ENCODE measurements at regions not wholly inside any gene's neighbourhood (a gene's known extent, or its start where the extent isn't known, plus 50 kb on each side); places are given as distances from the start of the nearest gene placed in this dataset.
A peak's percentile ranks its signal among the peaks of the same experiment; 100 is the strongest.

- CTCF ChIA-PET, result no interaction called here
- Histone ChIP-seq H3K4me3 (ENCODE audit: low read depth, low read length) (no peak overlapping the region), H3K27me3 (ENCODE audit: control insufficient read depth, insufficient read depth, low read length) (no peaks in the 10 kb centered on the region), H3K9me3 (ENCODE audit: control insufficient read depth, insufficient read depth, low read length) (no peaks in the 10 kb centered on the region), H3K27ac (ENCODE audit: low read depth, low read length) (peak overlapping the region; percentile 82)
- no peak for TF ChIP-seq CTCF (IDR thresholded peaks at IDR 0.05; ENCODE audit: low read depth, low read length)
- POLR2A ChIA-PET, result interaction anchor here (1.3 to 2.2 kb wide), 3 partner anchors 11 to 70 kb away, joined by 4 to 13 read pairs (median 6); no protein-coding TSS in a partner anchor
- DNase-seq (ENCODE audit: low read depth, low spot score), result peak; percentile 82
Observed at GRCh38 chr1:172928412-172928811, 122.3 kb downstream of the TNFSF18 start.

GRCh38 chr1:172929006-172929405, 121.7 kb downstream of the TNFSF18 start:
- ChIA-PET CTCF (interaction anchor here (0.6 to 1.5 kb wide), 2 partner anchors 104 to 184 kb away, joined by 3 read pairs; no protein-coding TSS in a partner anchor), POLR2A (interaction anchor here (1.3 to 2.2 kb wide), 3 partner anchors 11 to 70 kb away, joined by 4 to 13 read pairs (median 6); no protein-coding TSS in a partner anchor)
- Histone ChIP-seq H3K27me3 (ENCODE audit: control insufficient read depth, insufficient read depth, low read length) (no peaks in the 10 kb centered on the region), H3K4me3 (ENCODE audit: low read depth, low read length) (no peak overlapping the region), H3K27ac (ENCODE audit: low read depth, low read length) (peak overlapping the region; percentile 74), H3K9me3 (ENCODE audit: control insufficient read depth, insufficient read depth, low read length) (no peaks in the 10 kb centered on the region)
- no peak for TF ChIP-seq CTCF (IDR thresholded peaks at IDR 0.05; ENCODE audit: low read depth, low read length)
- no peak for DNase-seq (ENCODE audit: low read depth, low spot score)

DNA sequence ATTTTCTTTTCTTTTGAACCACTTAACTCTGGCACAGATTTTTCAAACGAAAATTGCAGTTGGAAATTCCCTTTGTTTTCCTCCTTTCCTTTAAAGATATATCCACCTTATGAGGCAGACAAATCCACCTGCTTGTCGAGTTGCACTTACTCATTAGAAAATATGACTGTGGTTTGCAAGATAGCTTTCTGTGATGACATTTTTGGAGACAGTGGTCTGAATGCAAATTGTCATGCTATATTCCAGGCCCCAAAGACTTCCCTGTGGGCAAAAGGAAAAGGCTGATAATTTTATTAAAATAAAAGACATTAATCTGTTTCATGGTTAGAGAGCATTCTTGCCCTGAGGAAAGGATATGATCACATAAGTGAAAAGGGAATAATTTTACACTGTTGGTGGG, 120.6 kb downstream of the TNFSF18 start:
- CTCF ChIA-PET, result interaction anchor here (1.3 to 1.5 kb wide), 2 partner anchors 185 to 186 kb away, joined by 3 read pairs; no protein-coding TSS in a partner anchor
- Histone ChIP-seq H3K9me3 (ENCODE audit: control insufficient read depth, insufficient read depth, low read length) (no peaks in the 10 kb centered on the region), H3K27ac (ENCODE audit: low read depth, low read length) (no peak overlapping the region), H3K27me3 (ENCODE audit: control insufficient read depth, insufficient read depth, low read length) (no peaks in the 10 kb centered on the region), H3K4me3 (ENCODE audit: low read depth, low read length) (no peak overlapping the region)
- no peak for DNase-seq (ENCODE audit: low read depth, low spot score)
- POLR2A ChIA-PET, result interaction anchor here (0.5 to 2.2 kb wide), 2 partner anchors 21 to 43 kb away, joined by 3 to 13 read pairs; no protein-coding TSS in a partner anchor
- no peak for TF ChIP-seq CTCF (IDR thresholded peaks at IDR 0.05; ENCODE audit: low read depth, low read length)

DNA sequence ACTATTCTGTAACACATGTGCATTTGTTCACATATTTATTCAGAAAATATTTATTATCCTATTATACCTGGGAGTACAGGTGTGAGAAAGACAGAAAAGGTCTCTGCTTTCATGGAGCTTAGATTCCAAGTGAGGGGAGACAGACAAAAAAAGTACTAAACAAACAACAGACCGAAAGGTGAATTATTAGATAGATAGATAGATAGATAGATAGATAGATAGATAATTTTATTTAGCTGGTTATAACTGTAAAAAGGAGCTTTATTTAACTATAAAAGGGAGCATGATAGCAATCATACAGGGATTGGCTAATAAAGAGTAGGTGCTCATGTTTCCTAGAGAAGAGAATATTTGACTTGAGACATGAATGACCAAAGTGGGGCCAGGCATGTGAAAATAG, 119.4 kb downstream of the TNFSF18 start:
- Histone ChIP-seq H3K27me3 (ENCODE audit: control insufficient read depth, insufficient read depth, low read length) (no peaks in the 10 kb centered on the region), H3K4me3 (ENCODE audit: low read depth, low read length) (no peak overlapping the region), H3K9me3 (ENCODE audit: control insufficient read depth, insufficient read depth, low read length) (no peaks in the 10 kb centered on the region), H3K27ac (ENCODE audit: low read depth, low read length) (no peak overlapping the region)
- CTCF ChIA-PET, result interaction anchor here (1.3 kb wide), 1 partner anchor 187 kb away, joined by 3 read pairs; no protein-coding TSS in a partner anchor
- POLR2A ChIA-PET, result no interaction called here
- no peak for TF ChIP-seq CTCF (IDR thresholded peaks at IDR 0.05; ENCODE audit: low read depth, low read length)
- DNase-seq (ENCODE audit: low read depth, low spot score), result no peak

DNA sequence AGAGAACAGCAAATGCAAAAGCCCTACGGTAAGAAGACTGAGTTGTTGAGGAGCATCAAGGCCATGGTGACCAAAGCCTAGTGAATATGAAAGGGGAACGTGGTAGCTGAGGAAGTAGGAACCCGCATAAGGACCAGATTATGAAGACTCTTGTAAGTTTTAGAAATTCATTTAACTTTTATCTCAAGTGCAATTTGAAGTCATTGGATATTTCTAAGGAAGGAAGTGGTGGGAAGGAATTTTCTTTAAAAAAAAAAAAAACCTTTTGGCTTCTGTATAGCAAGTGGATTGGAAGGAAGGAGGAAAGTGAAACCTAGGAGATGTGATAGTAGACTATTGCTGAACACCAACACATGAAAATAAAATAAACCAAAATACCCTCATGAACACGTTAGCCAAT, 119.0 kb downstream of the TNFSF18 start:
- TF ChIP-seq CTCF (IDR thresholded peaks at IDR 0.05; ENCODE audit: low read depth, low read length), result no peak
- H3K9me3 ChIP-seq (ENCODE audit: control insufficient read depth, insufficient read depth, low read length), result no peaks in the 10 kb centered on the region
- DNase-seq (ENCODE audit: low read depth, low spot score), result no peak
- CTCF ChIA-PET, result no interaction called here
- POLR2A ChIA-PET, result no interaction called here
- H3K27ac ChIP-seq (ENCODE audit: low read depth, low read length), result no peak overlapping the region
- H3K27me3 ChIP-seq (ENCODE audit: control insufficient read depth, insufficient read depth, low read length), result no peaks in the 10 kb centered on the region
- no peak overlapping the region for H3K4me3 ChIP-seq (ENCODE audit: low read depth, low read length)
